Kidney (tissue), 13 donors: ENCODE measurements at regions not wholly inside any gene's neighbourhood (a gene's known extent, or its start where the extent isn't known, plus 50 kb on each side); places are given as distances from the start of the nearest gene placed in this dataset.
A peak's percentile ranks its signal among the peaks of the same experiment; 100 is the strongest.

Experiments
- DNase-seq, 5 donors: peaks; one replicate each; pipeline ENCODE4 v3.0.0-alpha.2; 2013 to 2020
- FAIRE-seq: peaks from 2 replicates; lab custom pipeline; 2012; peaks lifted over from hg19 to GRCh38; lab: Jason Lieb, UNC
- H3K27ac ChIP-seq, 2 donors: one replicate each; pipeline ENCODE4 v1.7.0; 2013; ENCODE audit warnings: low read depth in 2 of 2, low read length in 2 of 2, inconsistent platforms in 1 of 2
- H3K27me3 ChIP-seq: one replicate; pipeline ENCODE4 v1.7.1; 2013; ENCODE audit warnings: low read length, inconsistent platforms; ENCODE audit not compliant: control insufficient read depth, insufficient read depth
- H3K36me3 ChIP-seq, 3 donors: one replicate each; pipeline versions ENCODE4 v1.7.0 to v1.7.1; 2013; ENCODE audit warnings: low read length in 3 of 3, control low read depth in 1 of 3, inconsistent platforms in 1 of 3; ENCODE audit not compliant: insufficient read depth in 3 of 3, control insufficient read depth in 2 of 3
- H3K4me1 ChIP-seq, 3 donors: one replicate each; pipeline versions ENCODE4 v1.7.0 to v1.7.1; 2013; ENCODE audit warnings: low read length in 3 of 3, inconsistent platforms in 1 of 3, low read depth in 1 of 3; ENCODE audit not compliant: control insufficient read depth in 2 of 3, insufficient read depth in 2 of 3
- H3K4me3 ChIP-seq, 3 donors: one replicate each; pipeline versions ENCODE4 v1.7.0 to v1.8.1; 2013; ENCODE audit warnings: low read length in 3 of 3, control low read depth in 1 of 3, inconsistent platforms in 1 of 3
- H3K9ac ChIP-seq, 3 donors: one replicate each; pipeline versions ENCODE4 v1.7.0 to v1.7.1; 2013; ENCODE audit warnings: low read length in 3 of 3, control low read depth in 1 of 3, inconsistent platforms in 1 of 3
- H3K9me3 ChIP-seq, 3 donors: one replicate each; pipeline versions ENCODE4 v1.7.0 to v1.7.1; 2013; ENCODE audit warnings: low read length in 3 of 3, control low read depth in 1 of 3, inconsistent platforms in 1 of 3; ENCODE audit not compliant: control insufficient read depth in 2 of 3, insufficient read depth in 1 of 3
- CTCF ChIP-seq: IDR thresholded peaks from 3 replicates; pipeline ENCODE4 v1.5.1; 2012; ENCODE audit warnings: mild to moderate bottlenecking, moderate library complexity, borderline replicate concordance; ENCODE audit not compliant: insufficient read depth; ENCODE audit errors: extremely low read depth
- intact Hi-C: fragments of 100-400 bp; cut with DNase I; formaldehyde crosslinking; loops from one replicate; pipeline ENCODE4 v1.11.1; 2022
- donor health status: control.
- donor health status: control.
- donor health status: control.
- donor health status: control.
- donor health status: control.
- donor health status: DM: yes; HTN: yes; CAD: no.
- donor health status: Normal renal cell carcinoma (clear cell type).

- H3K27ac ChIP-seq, result no peak overlapping the region
- H3K36me3 ChIP-seq, result no peaks in the 10 kb centered on the region
- H3K9me3 ChIP-seq, result no peaks in the 10 kb centered on the region
- H3K9ac ChIP-seq, result no peak overlapping the region
- FAIRE-seq, result no peak
- no peak for DNase-seq
- H3K27me3 ChIP-seq, result no peaks in the 10 kb centered on the region
- TF ChIP-seq CTCF, result no peak
- H3K4me1 ChIP-seq, result no peaks in the 10 kb centered on the region
- H3K4me3 ChIP-seq, result no peak overlapping the region
- intact Hi-C loops, result no loop called here
Measured at GRCh38 chr5:20985754-20986153, 997.8 kb upstream of the CDH18 start.

GRCh38 chr5:20974426-20974825 lies 986.4 kb upstream of the CDH18 start:
- H3K27ac ChIP-seq, result no peak overlapping the region
- FAIRE-seq, result no peak
- H3K9me3 ChIP-seq, result no peaks in the 10 kb centered on the region
- no peaks in the 10 kb centered on the region for H3K36me3 ChIP-seq
- H3K27me3 ChIP-seq, result no peaks in the 10 kb centered on the region
- intact Hi-C loops, result no loop called here
- H3K4me1 ChIP-seq, result no peaks in the 10 kb centered on the region
- DNase-seq, result peak in 2 of 5 donors; percentile 87 to 89
- no peak overlapping the region for H3K9ac ChIP-seq
- no peak for TF ChIP-seq CTCF
- H3K4me3 ChIP-seq, result no peak overlapping the region

- intact Hi-C loops, result no loop called here
- H3K9ac ChIP-seq, result no peak overlapping the region
- no peak for FAIRE-seq
Measured at GRCh38 chr5:20972419-20972925, 984.5 kb upstream of the CDH18 start.

More at GRCh38 chr5:20972419-20972925, 984.5 kb upstream of the CDH18 start:
- H3K4me3 ChIP-seq, result peak overlapping the region in 1 of 3 donors; percentile 47
- peak in 4 of 5 donors; percentile 21 to 55 (median 38) for DNase-seq
- H3K27ac ChIP-seq, result no peak overlapping the region
- H3K4me1 ChIP-seq, result no peaks in the 10 kb centered on the region
- no peaks in the 10 kb centered on the region for H3K36me3 ChIP-seq
- H3K27me3 ChIP-seq, result no peaks in the 10 kb centered on the region
- TF ChIP-seq CTCF, result no peak
- no peaks in the 10 kb centered on the region for H3K9me3 ChIP-seq
